HepG2 (cell line): ENCODE measurements at regions not wholly inside any gene's neighbourhood (a gene's known extent, or its start where the extent isn't known, plus 50 kb on each side); places are given as distances from the start of the nearest gene placed in this dataset.

Experiments used
- AHDC1 ChIP-seq: sonication (generic); formaldehyde crosslinking; IDR thresholded peaks from 2 replicates; pipeline ENCODE4 v1.5.1; 2020; ENCODE audit warnings: mild to moderate bottlenecking, missing genetic modification reagents, borderline replicate concordance
- CCDC6 ChIP-seq: sonication (generic); formaldehyde crosslinking; IDR thresholded peaks from 2 replicates; pipeline ENCODE4 v1.8.1; 2022; ENCODE audit warnings: mild to moderate bottlenecking, missing genetic modification reagents, moderate library complexity
- PHF5A ChIP-seq: IDR thresholded peaks from one replicate; pipeline ENCODE4 v1.6.1; 2018; ENCODE audit warnings: low read depth, missing genetic modification reagents; ENCODE audit not compliant: unreplicated experiment
- RERE ChIP-seq: IDR thresholded peaks from 2 replicates; pipeline ENCODE4 v1.6.1; 2016; ENCODE audit warnings: low read depth, missing genetic modification reagents, missing compliant biosample characterization
- ZBTB40 ChIP-seq, 2 experiments: fragments of 450-650 bp in 1 of 2; sonication (generic) in 1 of 2; formaldehyde crosslinking in 1 of 2; IDR thresholded peaks; 2 replicates each; pipeline versions ENCODE4 v1.6.1 to v1.8.0; 2016 to 2022; ENCODE audit warnings: antibody characterized with exemption in 1 of 2, mild to moderate bottlenecking in 1 of 2, missing genetic modification reagents in 1 of 2
- ZNF230 ChIP-seq: sonication (generic); formaldehyde crosslinking; IDR thresholded peaks from 2 replicates; pipeline ENCODE4 v1.4.0; 2020; ENCODE audit warnings: mild to moderate bottlenecking, missing genetic modification reagents
- ZNF232 ChIP-seq: sonication (generic); formaldehyde crosslinking; IDR thresholded peaks from 2 replicates; pipeline ENCODE4 v1.4.0; 2020; ENCODE audit warnings: missing genetic modification reagents, borderline replicate concordance

DNA sequence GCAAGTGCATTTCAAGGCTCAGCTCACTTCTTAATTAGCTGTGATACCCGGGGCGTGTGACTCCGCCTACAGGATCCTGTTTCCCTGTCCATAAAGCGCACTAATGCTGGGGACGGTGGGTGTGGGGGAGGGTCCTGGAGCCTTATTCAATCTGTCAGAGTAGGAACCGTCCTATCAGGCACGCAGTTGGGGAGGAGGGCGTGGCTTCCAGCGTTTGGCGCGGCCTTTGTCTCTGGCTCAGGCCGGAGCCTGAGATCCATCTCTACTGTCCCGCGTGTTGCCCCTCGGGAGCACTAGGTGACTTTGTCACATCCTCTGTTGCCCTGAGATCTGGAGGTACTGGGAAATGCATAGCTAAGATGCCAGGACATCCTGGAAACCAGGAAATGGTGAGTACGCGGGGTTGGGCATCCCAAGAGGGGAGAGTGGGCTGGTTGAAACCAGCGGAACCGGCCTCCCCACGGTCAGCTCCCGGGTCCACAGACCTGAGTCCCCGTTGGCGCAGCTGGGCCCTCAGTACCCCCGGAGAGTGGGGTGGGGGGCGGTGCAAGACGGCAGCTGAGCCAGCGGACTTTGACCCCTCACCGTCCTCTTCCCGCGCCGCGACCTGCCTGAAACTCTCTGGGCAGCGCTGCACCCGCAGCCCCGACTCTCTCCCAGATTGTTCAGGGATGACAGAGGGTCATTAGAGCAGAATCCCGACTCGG is 104.4 kb upstream of the ZNF92 start (continued):
- TF ChIP-seq ZBTB40 (IDR thresholded peaks at IDR 0.05) (no peak), ZBTB40 (CRISPR knock-in tag; IDR thresholded peaks at IDR 0.05) (peak; percentile 67; the same call in 1 of the 2 replicates), AHDC1 (CRISPR knock-in tag) (no peak), PHF5A (CRISPR knock-in tag) (no peak), ZNF232 (CRISPR knock-in tag) (peak; percentile 61; the same call in 1 of the 2 replicates), CCDC6 (peak; percentile 30; the same call in 1 of the 2 replicates), ZNF230 (CRISPR knock-in tag) (no peak), RERE (CRISPR knock-in tag) (no peak)
